Prostate gland (tissue), 2 donors: ENCODE measurements at regions not wholly inside any gene's neighbourhood (a gene's known extent, or its start where the extent isn't known, plus 50 kb on each side); places are given as distances from the start of the nearest gene placed in this dataset.

ENCODE experiments used
- DNase-seq: peaks from one replicate; pipeline ENCODE4 v3.0.0-alpha.2; 2019; ENCODE audit warnings: low spot score
- H3K27ac ChIP-seq, 2 donors: fragments of 200-600 bp; sonication (generic); 2 replicates each; pipeline ENCODE4 v1.5.1; 2017 to 2019
- H3K27me3 ChIP-seq: fragments of 200-600 bp; sonication (generic); replicated peaks from 2 replicates; pipeline ENCODE4 v1.5.1; 2019; ENCODE audit not compliant: insufficient read depth
- H3K36me3 ChIP-seq, 2 donors: fragments of 200-600 bp; sonication (generic); 1 replicate in 1 of 2; 2 replicates in 1 of 2; pipeline versions ENCODE4 v1.5.1 to v1.8.1; 2017 to 2019
- H3K4me1 ChIP-seq: fragments of 200-600 bp; sonication (generic); replicated peaks from 2 replicates; pipeline ENCODE4 v1.5.1; 2019
- H3K4me3 ChIP-seq, 2 donors: fragments of 200-600 bp; sonication (generic); 2 replicates each; pipeline ENCODE4 v1.5.1; 2017 to 2019
- H3K9me3 ChIP-seq: fragments of 200-600 bp; sonication (generic); 2 replicates; pipeline ENCODE4 v1.5.1; 2017
- CTCF ChIP-seq, 4 experiments: fragments of 200-600 bp in 2 of 4; fragments of 450-650 bp in 2 of 4; sonication (generic) in 2 of 4; IDR thresholded peaks; 1 replicate in 3 of 4; 2 replicates in 1 of 4; pipeline ENCODE4 v1.5.1; 2016 to 2019; ENCODE audit warnings: antibody characterized with exemption in 4 of 4, mild to moderate bottlenecking in 2 of 4, moderate library complexity in 2 of 4
- POLR2A ChIP-seq: fragments of 450-650 bp; IDR thresholded peaks from one replicate; pipeline ENCODE4 v1.6.1; 2016; ENCODE audit warnings: antibody characterized with exemption, mild to moderate bottlenecking
- POLR2AphosphoS5 ChIP-seq: sonication (generic); formaldehyde crosslinking; IDR thresholded peaks from one replicate; pipeline ENCODE4 v1.6.1; 2017; ENCODE audit warnings: antibody characterized with exemption
- WGBS: methylation state at CpG from one replicate; pipeline ENCODE4 v1.1.5; 2018; 5-methylcytosine and 5-hydroxymethylcytosine counted together
- intact Hi-C: fragments of 100-400 bp; cut with DNase I; formaldehyde crosslinking; loops from one replicate; pipeline ENCODE4 v1.14.2; 2022

DNA sequence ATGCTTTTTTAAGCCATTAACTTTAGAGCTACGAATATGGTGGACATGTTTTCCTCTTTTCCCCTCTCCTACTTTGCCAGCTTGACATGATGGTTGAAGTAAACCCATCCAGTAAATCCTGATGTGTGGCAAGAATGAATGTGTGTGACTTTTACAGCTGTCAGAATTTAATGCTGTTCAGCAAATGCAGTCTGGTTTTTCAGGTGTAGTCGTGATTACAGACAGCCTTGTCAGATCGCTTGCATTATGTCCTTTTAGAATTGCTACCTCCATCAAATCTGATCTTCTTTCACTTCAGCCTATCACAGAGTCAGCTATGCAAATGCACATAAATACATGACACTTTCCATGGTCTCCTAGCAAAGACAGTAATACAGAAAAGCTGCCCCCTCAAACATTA, 278.5 kb downstream of the FBXO15 start:
- Histone ChIP-seq H3K4me1 (no peaks in the 10 kb centered on the region), H3K4me3 (no peak overlapping the region), H3K36me3 (no peaks in the 10 kb centered on the region), H3K9me3 (no peaks in the 10 kb centered on the region), H3K27ac (no peak overlapping the region), H3K27me3 (no peaks in the 10 kb centered on the region)
- WGBS: 70% methylated on average over 3 of the region's 3 CpGs
- no peak for DNase-seq
- intact Hi-C loops: no loop called here
- no peak for TF ChIP-seq POLR2A
- TF ChIP-seq POLR2AphosphoS5: no peak
- no peak for TF ChIP-seq CTCF (IDR thresholded peaks at IDR 0.05)

GRCh38 chr18:73861771-73862170, 285.9 kb downstream of the FBXO15 start:
- H3K4me1 ChIP-seq: no peaks in the 10 kb centered on the region
- WGBS: 90% methylated on average over 6 of the region's 6 CpGs
- DNase-seq: no peak
- TF ChIP-seq CTCF (IDR thresholded peaks at IDR 0.05): no peak
- TF ChIP-seq POLR2A: no peak
- TF ChIP-seq POLR2AphosphoS5: no peak
- no peak overlapping the region for H3K4me3 ChIP-seq
- no peak overlapping the region for H3K27ac ChIP-seq
- no peaks in the 10 kb centered on the region for H3K36me3 ChIP-seq
- no peaks in the 10 kb centered on the region for H3K27me3 ChIP-seq
- H3K9me3 ChIP-seq: no peaks in the 10 kb centered on the region
- intact Hi-C loops: no loop called here

- no peaks in the 10 kb centered on the region for H3K27me3 ChIP-seq
- 70% methylated on average over 9 of the region's 9 CpGs for WGBS
- no peaks in the 10 kb centered on the region for H3K4me1 ChIP-seq
- H3K9me3 ChIP-seq: no peaks in the 10 kb centered on the region
- no peak overlapping the region for H3K27ac ChIP-seq
- TF ChIP-seq POLR2A (no peak), POLR2AphosphoS5 (no peak), CTCF (IDR thresholded peaks at IDR 0.05) (no peak)
- no peaks in the 10 kb centered on the region for H3K36me3 ChIP-seq
- intact Hi-C loops: no loop called here
- no peak for DNase-seq
- H3K4me3 ChIP-seq: no peak overlapping the region
These were observed 287.7 kb downstream of the FBXO15 start for GRCh38 chr18:73859837-73860397.

DNA sequence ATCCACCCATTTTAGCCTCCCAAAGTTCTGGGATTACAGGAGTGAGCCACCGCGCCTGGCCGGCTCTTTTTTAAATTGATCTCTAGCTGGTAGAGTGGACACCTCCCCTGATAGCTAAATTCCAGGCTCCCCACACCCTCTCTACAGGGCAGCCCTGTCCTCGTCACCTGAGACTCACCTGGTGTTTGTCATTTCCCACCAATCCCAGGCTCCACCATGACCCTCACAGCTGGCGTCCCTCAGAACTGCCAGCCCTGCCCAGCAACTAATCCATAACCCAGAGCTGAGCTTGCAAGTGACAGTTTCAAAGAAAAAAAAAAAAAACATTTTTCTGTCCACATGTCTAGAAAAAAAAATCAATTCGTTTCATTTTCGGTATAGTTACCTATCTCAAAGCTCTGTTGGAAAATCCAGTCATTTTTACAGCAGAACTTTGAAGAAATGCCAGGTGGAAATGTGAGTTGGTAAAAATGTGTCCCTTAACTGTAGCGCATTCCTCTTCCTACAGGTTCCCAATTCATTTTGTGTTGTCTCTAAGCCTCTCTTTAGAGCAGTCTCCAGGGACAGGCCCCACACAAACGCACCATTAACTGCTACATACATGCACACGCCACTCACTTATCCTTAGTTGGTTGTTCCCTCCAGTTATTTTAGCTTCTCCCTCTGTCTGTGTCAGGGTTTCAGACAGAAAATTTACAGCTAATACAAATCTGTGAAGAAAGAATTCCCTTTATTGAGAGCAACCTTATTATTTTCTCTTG, 294.7 kb downstream of the FBXO15 start:
- WGBS: 63% methylated on average over 10 of the region's 10 CpGs
- no peak overlapping the region for H3K27ac ChIP-seq
- no peak overlapping the region for H3K4me3 ChIP-seq
- H3K36me3 ChIP-seq: no peaks in the 10 kb centered on the region
- intact Hi-C loops: no loop called here
- DNase-seq: no peak
- TF ChIP-seq POLR2A (no peak), POLR2AphosphoS5 (no peak), CTCF (IDR thresholded peaks at IDR 0.05) (no peak)
- H3K9me3 ChIP-seq: no peaks in the 10 kb centered on the region
- H3K4me1 ChIP-seq: no peaks in the 10 kb centered on the region
- no peaks in the 10 kb centered on the region for H3K27me3 ChIP-seq

- DNase-seq: no peak
These were observed 296.9 kb downstream of the FBXO15 start for GRCh38 chr18:73850782-73851181.

More at GRCh38 chr18:73850782-73851181, 296.9 kb downstream of the FBXO15 start:
- no peaks in the 10 kb centered on the region for H3K9me3 ChIP-seq
- WGBS: 97% methylated on average over 5 of the region's 5 CpGs
- no peak overlapping the region for H3K4me3 ChIP-seq
- intact Hi-C loops: no loop called here
- H3K36me3 ChIP-seq: no peaks in the 10 kb centered on the region
- H3K27me3 ChIP-seq: no peaks in the 10 kb centered on the region
- H3K4me1 ChIP-seq: no peaks in the 10 kb centered on the region
- no peak for TF ChIP-seq POLR2AphosphoS5
- TF ChIP-seq CTCF (IDR thresholded peaks at IDR 0.05): no peak
- no peak for TF ChIP-seq POLR2A
- no peak overlapping the region for H3K27ac ChIP-seq
